Posterior vena cava (tissue), 2 donors: ENCODE measurements at regions not wholly inside any gene's neighbourhood (a gene's known extent, or its start where the extent isn't known, plus 50 kb on each side); places are given as distances from the start of the nearest gene placed in this dataset.

Source experiments
- DNase-seq: peaks from one replicate; pipeline ENCODE4 v3.0.0-alpha.2; 2020; ENCODE audit warnings: low spot score
- intact Hi-C, 2 donors: fragments of 100-400 bp; cut with DNase I; formaldehyde crosslinking; loops; one replicate each; pipeline versions ENCODE4 v1.14.1 to v1.14.2; 2022 to 2023
- donor health status: DM: yes; HTN: yes; CAD: no.
- donor health status: DM: yes; HTN: yes; CAD: no.

DNA sequence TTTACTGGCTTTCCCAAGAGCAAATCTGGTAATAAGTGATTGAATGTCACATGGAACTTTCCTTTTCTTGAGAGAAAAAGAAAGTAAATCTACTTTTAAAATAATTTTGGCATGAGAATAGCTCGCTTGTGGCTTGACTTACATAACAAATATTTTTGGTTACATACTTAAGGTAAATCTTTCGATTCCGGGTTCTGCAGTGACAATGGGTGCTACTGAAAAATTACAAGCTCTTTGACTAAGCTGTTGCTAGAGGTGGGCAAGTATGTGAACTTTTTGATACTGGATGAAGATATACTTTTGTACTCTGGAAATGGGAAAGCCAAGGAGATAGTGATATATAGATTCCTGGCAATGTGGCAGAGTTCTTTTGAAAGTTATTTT is 51.9 kb upstream of the OTOL1 start:
- intact Hi-C loops: no loop called here
- DNase-seq: no peak

DNA sequence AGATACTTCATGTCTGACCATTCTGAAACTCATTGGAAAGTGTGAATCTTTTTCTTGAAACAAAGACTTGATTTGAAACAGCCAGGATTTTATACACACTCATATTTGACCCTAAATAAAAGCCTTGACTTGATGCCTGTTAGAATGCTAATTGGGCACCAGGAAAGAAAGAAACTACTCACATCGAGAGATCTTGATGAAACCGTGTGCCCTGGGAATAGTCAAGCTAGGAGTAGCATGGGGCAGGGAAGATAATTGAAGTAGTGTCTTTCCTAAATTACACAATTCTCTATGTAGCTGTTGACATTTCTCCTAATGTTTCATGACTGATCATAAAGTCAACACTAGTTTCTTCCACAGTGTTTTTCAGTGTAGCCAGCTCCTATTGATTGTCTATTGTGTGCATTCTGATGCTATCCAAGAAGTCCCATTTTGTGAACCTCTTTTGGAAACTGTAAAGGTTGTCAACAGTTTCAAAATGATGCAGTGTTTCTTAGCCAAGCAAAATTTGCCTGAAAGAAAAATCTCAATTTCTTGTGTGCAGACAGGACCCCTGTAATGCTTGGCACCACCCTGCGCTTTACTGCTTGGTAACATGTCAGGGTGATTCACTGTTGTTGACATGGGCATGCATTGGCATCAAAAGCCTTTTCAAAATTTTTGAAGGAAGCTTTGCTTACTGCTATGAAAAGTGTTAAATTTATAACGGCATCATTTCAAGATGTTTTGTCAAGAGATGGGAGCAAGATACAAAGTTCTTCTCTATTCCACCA is 52.5 kb upstream of the OTOL1 start:
- intact Hi-C loops: no loop called here
- DNase-seq: no peak

DNA sequence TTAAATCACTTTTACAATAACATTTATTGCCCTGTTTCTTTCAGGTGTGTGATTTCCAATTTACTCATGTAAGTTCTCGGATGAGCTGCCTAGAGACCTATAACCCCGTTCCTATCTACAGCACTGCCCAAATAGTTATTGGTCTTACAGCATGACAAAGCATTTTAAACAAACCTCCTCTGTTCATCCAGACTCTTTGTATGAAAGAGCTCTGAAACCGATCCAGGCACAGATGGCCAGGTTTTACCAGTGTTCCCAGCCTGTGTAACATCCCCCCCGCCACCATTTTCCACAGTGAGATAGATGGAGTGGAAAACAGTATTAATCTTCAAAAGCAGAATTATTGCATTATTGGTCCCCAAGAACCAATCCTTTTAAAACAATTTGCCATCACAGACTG is 59.0 kb upstream of the SPTSSB start:
- DNase-seq: no peak
- intact Hi-C loops: no loop called here

DNA sequence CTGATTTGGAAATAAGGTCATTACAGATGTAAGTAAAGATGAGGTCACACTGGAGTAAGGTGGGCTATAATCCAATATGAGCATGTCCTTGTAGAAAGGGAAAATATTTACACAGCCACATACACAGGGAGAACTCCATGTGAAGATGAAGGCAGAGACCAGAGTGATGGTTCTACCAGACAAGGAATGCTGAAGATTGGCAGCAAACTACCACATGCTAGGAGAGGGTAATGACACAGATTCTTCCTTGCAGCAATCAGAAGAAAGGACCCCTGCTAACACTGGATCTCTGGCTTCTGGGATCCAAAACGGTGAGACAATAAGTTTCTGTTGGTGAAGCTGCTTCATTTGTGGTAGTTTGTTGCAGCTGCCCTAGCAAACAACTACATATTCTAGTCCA is 56.0 kb upstream of the SPTSSB start:
- no peak for DNase-seq
- intact Hi-C loops: loop anchor here in 1 of 2 donors (5.0 kb wide), 1 partner anchor 140 kb away; no protein-coding TSS in a partner anchor

DNA sequence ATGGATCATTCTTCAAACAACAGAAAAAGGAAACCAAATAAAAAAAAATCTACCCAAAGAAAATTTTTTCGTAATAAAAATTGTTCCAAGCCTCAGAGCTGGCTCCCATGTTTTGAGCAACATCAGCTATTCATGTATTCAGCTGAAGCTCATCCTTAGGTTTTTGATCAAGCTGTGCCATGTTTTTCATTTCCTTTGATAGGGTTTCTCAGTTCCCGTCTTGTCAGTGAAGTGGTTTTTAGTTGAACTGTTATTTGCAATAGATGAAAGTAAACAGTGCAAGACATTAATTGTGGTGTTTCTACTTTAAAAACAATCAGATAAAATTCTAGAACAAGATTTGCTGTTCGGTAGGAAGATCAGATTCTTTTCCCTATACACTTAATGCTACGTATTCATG is 55.4 kb upstream of the SPTSSB start:
- intact Hi-C loops: loop anchor here in 1 of 2 donors (5.0 kb wide), 1 partner anchor 139 kb away; no protein-coding TSS in a partner anchor
- no peak for DNase-seq

DNA sequence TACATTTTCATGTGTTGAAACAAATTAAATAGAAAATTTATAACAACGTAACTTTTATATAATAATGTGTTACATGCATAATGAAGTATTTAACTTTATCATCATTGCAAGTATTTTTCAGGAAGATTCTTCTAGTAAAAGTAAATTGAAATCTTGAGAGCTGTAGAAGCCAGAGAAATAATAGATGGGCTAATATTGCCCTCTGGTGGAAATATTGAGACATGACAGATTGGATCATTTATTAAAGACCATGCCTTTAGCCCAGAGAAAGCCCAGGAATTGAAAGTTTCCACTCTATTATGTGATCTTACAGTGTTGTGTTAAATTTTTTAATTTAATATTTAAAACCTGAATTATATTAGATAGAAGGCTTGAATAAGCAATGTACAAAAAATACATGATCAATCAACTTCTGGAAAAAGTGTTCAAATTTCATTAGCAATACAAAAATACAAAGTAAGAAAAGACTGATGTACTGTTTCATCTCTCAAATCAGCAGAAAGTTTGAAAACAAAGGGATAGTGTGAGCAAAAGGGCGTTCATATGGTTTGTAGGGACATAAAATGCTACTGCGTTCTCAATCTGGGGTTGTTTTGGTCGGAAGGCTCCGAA is 52.7 kb upstream of the SPTSSB start:
- intact Hi-C loops: loop anchor here (5.0 kb wide), 2 partner anchors 147 to 152 kb away; no protein-coding TSS in a partner anchor
- DNase-seq: no peak

DNA sequence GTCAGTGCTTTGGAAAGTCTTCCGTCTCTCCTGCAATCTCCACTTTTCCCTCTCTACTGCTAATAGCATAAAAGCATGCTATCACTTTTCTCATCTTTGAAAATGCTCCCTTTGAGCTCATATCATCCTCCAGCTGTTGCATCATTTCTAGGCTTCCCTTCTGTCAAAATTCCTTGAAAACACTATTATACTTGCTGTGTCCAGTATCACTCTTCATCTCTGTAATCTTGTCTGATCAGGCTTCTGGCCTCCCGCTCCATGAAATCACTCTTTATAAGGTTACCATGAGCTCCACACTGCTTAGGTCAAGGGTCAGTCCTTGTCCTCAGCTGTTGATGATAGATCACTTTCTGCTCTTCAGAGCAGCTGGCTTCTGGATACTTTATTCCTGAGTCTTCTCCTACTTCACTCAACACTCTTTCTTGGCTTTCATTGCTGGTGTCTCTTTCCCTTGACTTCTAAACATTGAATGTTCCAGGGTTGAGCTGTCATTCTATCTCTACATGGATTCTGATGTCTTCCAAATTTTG is 50.9 kb upstream of the SPTSSB start:
- intact Hi-C loops: loop anchor here (5.0 kb wide), 2 partner anchors 145 to 150 kb away; no protein-coding TSS in a partner anchor
- no peak for DNase-seq
